Activated CD4-positive, alpha-beta T cell treated with anti-CD3 and anti-CD28 coated beads for 36 hours (primary cell): ENCODE measurements at regions not wholly inside any gene's neighbourhood (a gene's known extent, or its start where the extent isn't known, plus 50 kb on each side); places are given as distances from the start of the nearest gene placed in this dataset.

ENCODE experiments used
- ATAC-seq: fragments of 200-7000 bp; cut with Tn5 transposase; one replicate; pipeline ENCODE4 v1.10.0; 2021; ENCODE audit warnings: mild to moderate bottlenecking, moderate library complexity
- CTCF ChIA-PET: fragments of 350-600 bp; sonication (Branson Sonifier 250); formaldehyde crosslinking; loops from one replicate; lab custom pipeline; 2021; ENCODE audit warnings: antibody characterized with exemption; lab: Charles Lee
- POLR2A ChIA-PET: fragments of 350-600 bp; sonication (Branson Sonifier 250); formaldehyde crosslinking; loops from one replicate; lab custom pipeline; 2021; ENCODE audit warnings: antibody characterized with exemption, inconsistent platforms; lab: Charles Lee
- DNase-seq: peaks from one replicate; pipeline ENCODE4 v3.0.0-alpha.2; 2020
- H3K27ac Mint-ChIP-seq: one replicate; pipeline ENCODE4 v1.8.0; 2021; ENCODE audit warnings: mixed read lengths
- H3K27me3 Mint-ChIP-seq: one replicate; pipeline ENCODE4 v1.8.0; 2021; ENCODE audit warnings: mixed read lengths
- H3K36me3 Mint-ChIP-seq: one replicate; pipeline ENCODE4 v1.8.0; 2021; ENCODE audit warnings: low read depth, mixed read lengths
- H3K4me1 Mint-ChIP-seq: one replicate; pipeline ENCODE4 v1.8.0; 2021; ENCODE audit warnings: mixed read lengths
- H3K4me3 Mint-ChIP-seq: one replicate; pipeline ENCODE4 v1.8.0; 2021; ENCODE audit warnings: mild to moderate bottlenecking, moderate library complexity, mixed read lengths
- H3K9me3 Mint-ChIP-seq: one replicate; pipeline ENCODE4 v1.8.0; 2021; ENCODE audit warnings: low read depth, mixed read lengths
- intact Hi-C, 2 experiments: fragments of 100-400 bp; cut with DNase I in 1 of 2; cut with micrococcal nuclease in 1 of 2; formaldehyde crosslinking; loops; one replicate each; pipeline versions ENCODE4 v1.14.2 to v1.15.1; 2022 to 2024; cut with DNase I, micrococcal nuclease

DNA sequence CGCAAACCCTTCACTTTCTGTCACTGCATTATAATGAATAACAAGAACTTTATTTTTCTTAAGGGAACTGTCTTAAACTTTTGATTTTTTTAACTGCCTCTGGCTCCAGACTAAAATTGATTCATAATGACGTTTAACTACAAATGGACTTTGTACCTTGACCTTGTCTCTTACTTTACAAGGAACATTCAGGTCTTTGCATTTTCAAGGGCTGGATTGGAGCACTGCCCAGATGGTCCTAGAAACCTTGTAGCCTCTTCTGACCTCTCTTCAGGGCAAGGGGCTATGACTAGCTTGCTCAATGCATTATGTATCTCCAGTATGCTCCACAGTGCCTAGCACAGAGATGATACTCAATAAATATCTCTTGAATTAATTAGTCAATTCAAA lies 612.6 kb upstream of the CLINT1 start:
- Mint-ChIP-seq H3K27me3 (no peaks in the 10 kb centered on the region), H3K4me3 (no peak overlapping the region), H3K27ac (no peak overlapping the region), H3K9me3 (no peaks in the 10 kb centered on the region), H3K36me3 (no peaks in the 10 kb centered on the region), H3K4me1 (peaks cover 2% of the 10 kb centered on the region)
- DNase-seq (no peak), ATAC-seq (no peak)
- CTCF ChIA-PET: no interaction called here
- intact Hi-C loops: no loop called here
- POLR2A ChIA-PET: no interaction called here

DNA sequence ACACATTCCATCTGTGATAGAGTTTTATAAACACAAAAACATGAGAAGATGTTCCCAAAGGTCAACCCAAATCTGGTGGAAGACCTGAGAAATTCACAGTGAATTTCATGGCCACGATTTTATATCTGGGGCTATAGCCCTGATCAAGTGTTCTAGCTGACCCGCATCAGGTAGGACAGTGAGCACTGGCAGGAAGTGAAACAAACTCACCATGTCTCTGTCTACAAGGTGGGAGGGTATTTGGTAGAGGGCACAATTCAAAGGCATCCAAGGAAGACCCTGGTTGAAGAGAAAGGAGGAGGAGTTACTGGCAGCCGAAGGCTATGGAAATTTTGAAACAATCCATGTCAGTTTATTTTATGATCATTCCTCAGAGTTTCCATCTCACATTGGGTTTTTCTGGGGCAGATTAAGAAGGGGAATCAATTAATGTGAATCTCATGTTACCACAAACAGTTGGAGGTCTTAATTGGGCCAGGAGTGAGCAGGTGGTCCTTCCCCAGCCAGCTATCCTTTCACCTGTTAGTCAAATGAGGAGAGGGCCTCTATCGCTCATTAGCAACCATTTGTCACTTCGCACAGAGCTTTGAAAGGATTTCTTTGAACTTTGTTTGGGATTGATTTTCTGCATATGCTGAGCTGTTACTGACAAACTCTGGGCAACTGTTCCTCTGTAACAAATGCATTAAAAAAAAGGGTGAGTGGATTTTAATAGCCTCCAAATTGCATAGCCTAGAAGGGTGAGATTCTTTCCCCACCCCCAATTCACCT lies 612.0 kb upstream of the CLINT1 start:
- no peaks in the 10 kb centered on the region for H3K27me3 Mint-ChIP-seq
- ChIA-PET POLR2A (interaction anchor here (0.6 kb wide), 1 partner anchor 62 kb away, joined by 3 read pairs; no protein-coding TSS in a partner anchor), CTCF (no interaction called here)
- intact Hi-C loops: no loop called here
- H3K4me3 Mint-ChIP-seq: no peak overlapping the region
- peaks cover 2% of the 10 kb centered on the region for H3K4me1 Mint-ChIP-seq
- H3K27ac Mint-ChIP-seq: no peak overlapping the region
- H3K9me3 Mint-ChIP-seq: no peaks in the 10 kb centered on the region
- H3K36me3 Mint-ChIP-seq: no peaks in the 10 kb centered on the region
- no peak for DNase-seq
- no peak for ATAC-seq

DNA sequence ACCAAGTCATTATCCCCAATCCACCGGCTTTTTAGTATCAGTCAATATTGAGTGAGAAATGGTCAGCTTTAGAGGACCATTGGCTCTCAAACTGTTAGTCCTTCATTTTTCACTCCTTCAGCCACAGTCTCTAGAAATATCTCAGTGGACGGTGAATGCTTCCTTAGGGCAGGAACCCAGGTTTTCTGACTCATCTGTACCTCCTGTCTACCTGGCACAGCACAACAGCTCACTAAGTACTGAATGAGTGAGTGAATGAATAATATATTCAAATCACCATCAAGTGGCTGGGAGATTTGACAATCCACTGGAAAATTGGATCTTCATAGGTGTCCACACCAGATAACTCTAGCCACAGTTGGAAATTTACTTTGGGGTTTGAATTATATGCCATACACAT lies 609.5 kb upstream of the CLINT1 start:
- H3K36me3 Mint-ChIP-seq: no peaks in the 10 kb centered on the region
- H3K27me3 Mint-ChIP-seq: no peaks in the 10 kb centered on the region
- H3K9me3 Mint-ChIP-seq: no peaks in the 10 kb centered on the region
- ChIA-PET POLR2A (no interaction called here), CTCF (no interaction called here)
- no peak overlapping the region for H3K27ac Mint-ChIP-seq
- H3K4me1 Mint-ChIP-seq: peaks cover 15% of the 10 kb centered on the region
- no peak overlapping the region for H3K4me3 Mint-ChIP-seq
- ATAC-seq: no peak
- no peak for DNase-seq
- intact Hi-C loops: no loop called here

DNA sequence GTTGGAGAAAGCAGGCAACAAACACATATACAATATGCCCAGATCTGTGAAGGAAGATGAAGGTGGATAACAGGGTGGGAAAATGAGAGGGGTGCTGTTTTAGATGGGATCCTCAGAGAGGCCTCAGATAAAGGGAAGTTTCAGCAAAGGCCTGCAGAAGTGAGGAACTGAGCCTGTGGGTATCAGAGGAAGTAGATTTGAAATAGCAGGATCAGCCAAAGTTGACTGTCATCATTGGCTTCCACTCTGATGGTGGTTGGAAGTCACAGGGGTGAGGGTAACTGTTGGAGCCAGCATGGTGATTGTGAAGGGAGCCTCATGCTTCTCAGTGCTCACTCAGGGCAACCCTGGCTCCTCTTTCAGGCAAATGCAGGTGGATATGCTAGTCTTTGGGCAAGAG lies 607.2 kb upstream of the CLINT1 start:
- H3K36me3 Mint-ChIP-seq: no peaks in the 10 kb centered on the region
- no peak for ATAC-seq
- POLR2A ChIA-PET: no interaction called here
- H3K4me1 Mint-ChIP-seq: peaks cover 15% of the 10 kb centered on the region
- intact Hi-C loops: no loop called here
- no peaks in the 10 kb centered on the region for H3K9me3 Mint-ChIP-seq
- no peaks in the 10 kb centered on the region for H3K27me3 Mint-ChIP-seq
- no peak overlapping the region for H3K4me3 Mint-ChIP-seq
- no peak overlapping the region for H3K27ac Mint-ChIP-seq
- CTCF ChIA-PET: interaction anchor here (0.5 kb wide), 1 partner anchor 1499 kb away, joined by 3 read pairs; no protein-coding TSS in a partner anchor
- no peak for DNase-seq

DNA sequence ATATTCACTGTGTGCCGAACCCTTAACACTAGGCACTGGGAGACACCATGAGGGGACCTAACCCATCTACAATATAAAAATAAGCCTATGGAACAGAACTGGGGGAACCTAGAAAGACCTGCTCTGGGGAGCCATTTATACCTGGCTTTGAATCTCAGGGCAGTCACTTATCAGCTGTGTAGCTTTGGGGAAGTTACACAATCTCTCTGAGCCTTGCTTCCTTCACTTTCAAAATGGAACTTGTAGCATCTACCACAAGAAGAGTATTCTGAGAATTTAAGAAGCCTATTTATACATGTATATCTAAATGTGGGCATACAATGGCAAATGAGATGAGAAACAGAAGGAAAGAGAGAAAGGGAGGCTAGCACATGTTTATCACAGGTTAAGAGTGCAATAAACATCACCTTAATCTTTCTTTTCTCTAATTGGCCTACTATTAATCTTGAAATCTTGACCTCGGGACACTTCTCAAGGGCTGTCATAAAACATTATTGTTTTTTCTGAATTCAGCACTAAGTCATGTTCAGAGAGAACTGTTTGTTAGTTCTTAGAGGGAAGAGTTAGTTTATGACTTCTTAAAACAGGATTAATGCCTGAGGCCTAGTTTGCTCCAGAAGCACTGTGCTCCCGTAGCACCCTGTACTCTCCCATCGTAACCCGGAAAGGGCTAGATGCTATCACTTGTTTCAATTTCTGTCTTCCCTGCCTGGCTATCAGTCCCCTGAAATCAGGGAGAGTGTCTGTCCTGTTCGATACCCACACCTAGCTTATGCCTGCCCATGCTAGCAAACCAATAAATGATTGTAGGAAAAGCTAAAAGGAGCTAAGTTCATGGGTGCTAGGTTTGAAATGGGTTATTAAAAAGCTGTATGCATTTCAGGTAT lies 606.4 kb upstream of the CLINT1 start:
- no peak overlapping the region for H3K4me3 Mint-ChIP-seq
- H3K27me3 Mint-ChIP-seq: no peaks in the 10 kb centered on the region
- H3K4me1 Mint-ChIP-seq: peaks cover 14% of the 10 kb centered on the region
- H3K9me3 Mint-ChIP-seq: no peaks in the 10 kb centered on the region
- DNase-seq: no peak
- no peaks in the 10 kb centered on the region for H3K36me3 Mint-ChIP-seq
- ATAC-seq: no peak
- intact Hi-C loops: no loop called here
- CTCF ChIA-PET: interaction anchor here (0.5 kb wide), 1 partner anchor 1500 kb away, joined by 3 read pairs; no protein-coding TSS in a partner anchor
- POLR2A ChIA-PET: no interaction called here
- no peak overlapping the region for H3K27ac Mint-ChIP-seq

DNA sequence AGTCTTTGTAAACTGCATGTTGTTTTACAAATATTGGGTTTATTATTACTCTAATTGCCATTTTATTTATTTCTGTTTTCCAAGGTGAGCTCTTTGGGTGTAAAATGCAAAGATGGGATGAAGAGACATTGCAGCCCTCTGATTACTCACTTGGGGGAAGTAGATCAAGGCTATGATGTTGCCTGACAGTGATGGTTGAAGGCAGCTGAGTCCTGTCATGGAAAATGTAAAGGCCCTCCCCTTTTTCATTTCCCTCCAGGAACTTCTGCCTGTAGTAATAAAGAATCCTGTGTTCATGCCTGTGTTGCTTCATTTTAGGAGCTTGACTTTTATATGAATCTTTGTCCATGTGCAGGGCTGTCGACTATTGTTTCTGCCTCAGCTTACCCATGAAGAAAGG lies 605.4 kb upstream of the CLINT1 start:
- Mint-ChIP-seq H3K9me3 (no peaks in the 10 kb centered on the region), H3K36me3 (no peaks in the 10 kb centered on the region), H3K4me1 (peaks cover 14% of the 10 kb centered on the region), H3K27me3 (no peaks in the 10 kb centered on the region), H3K4me3 (no peak overlapping the region), H3K27ac (peak overlapping the region; percentile 24)
- ChIA-PET POLR2A (interaction anchor here (0.6 to 0.7 kb wide), 2 partner anchors 46 to 82 kb away, joined by 3 to 6 read pairs; no protein-coding TSS in a partner anchor), CTCF (interaction anchor here (0.6 to 1.1 kb wide), 2 partner anchors 121 to 189 kb away, joined by 3 read pairs; no protein-coding TSS in a partner anchor)
- DNase-seq: no peak
- ATAC-seq: peak; percentile 66
- intact Hi-C loops: no loop called here

DNA sequence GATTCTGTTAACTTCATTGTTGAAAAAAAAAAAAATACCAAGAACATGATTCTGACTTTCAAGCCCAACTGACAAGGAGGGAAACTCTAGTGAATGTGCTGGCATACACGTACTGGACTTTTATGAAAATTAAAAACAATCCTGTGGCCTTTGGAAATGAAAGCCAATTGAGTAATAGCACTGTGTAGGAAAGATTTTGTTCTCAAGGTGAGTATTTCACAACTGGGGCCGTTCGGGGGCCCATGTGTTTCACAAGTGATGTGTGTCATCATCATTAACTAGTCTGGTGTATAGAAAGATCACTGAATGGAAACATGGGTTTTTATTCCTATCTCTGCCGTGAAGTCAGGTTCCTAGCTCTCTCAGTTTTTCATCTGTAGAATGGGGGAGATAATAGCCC lies 605.0 kb upstream of the CLINT1 start:
- H3K4me3 Mint-ChIP-seq: no peak overlapping the region
- ChIA-PET CTCF (interaction anchor here (0.5 to 1.1 kb wide), 3 partner anchors 121 to 405 kb away, joined by 3 read pairs; no protein-coding TSS in a partner anchor), POLR2A (interaction anchor here (0.6 to 0.7 kb wide), 2 partner anchors 47 to 82 kb away, joined by 3 to 6 read pairs; no protein-coding TSS in a partner anchor)
- H3K36me3 Mint-ChIP-seq: no peaks in the 10 kb centered on the region
- H3K27me3 Mint-ChIP-seq: no peaks in the 10 kb centered on the region
- no peaks in the 10 kb centered on the region for H3K9me3 Mint-ChIP-seq
- DNase-seq (peak; percentile 59), ATAC-seq (peak; percentile 76)
- peak overlapping the region; percentile 24 for H3K27ac Mint-ChIP-seq
- intact Hi-C loops: no loop called here
- H3K4me1 Mint-ChIP-seq: peaks cover 14% of the 10 kb centered on the region

DNA sequence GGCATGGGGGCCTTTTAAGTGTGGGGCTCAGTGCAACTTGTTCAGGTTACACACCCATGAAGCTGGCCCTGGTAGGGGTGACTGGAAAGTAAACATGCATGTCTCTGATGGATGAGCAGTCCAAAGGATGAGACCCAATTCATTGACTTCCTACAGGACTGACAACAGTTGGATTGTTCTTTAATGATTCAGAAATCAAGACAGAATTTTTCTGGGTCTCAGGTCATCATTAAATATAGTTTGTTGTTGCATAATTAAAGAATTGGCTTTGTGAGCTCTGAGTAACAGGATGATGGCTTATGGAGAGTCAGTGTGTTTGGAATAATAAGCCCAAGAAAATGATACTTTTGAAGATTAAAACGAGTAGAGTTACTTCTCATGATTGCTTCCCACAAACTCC lies 604.2 kb upstream of the CLINT1 start:
- no peak for ATAC-seq
- Mint-ChIP-seq H3K27me3 (no peaks in the 10 kb centered on the region), H3K4me3 (no peak overlapping the region), H3K27ac (no peak overlapping the region), H3K9me3 (no peaks in the 10 kb centered on the region), H3K4me1 (peaks cover 14% of the 10 kb centered on the region), H3K36me3 (no peaks in the 10 kb centered on the region)
- intact Hi-C loops: no loop called here
- ChIA-PET POLR2A (interaction anchor here (0.5 kb wide), 1 partner anchor 11 kb away, joined by 3 read pairs; no protein-coding TSS in a partner anchor), CTCF (no interaction called here)
- DNase-seq: no peak

DNA sequence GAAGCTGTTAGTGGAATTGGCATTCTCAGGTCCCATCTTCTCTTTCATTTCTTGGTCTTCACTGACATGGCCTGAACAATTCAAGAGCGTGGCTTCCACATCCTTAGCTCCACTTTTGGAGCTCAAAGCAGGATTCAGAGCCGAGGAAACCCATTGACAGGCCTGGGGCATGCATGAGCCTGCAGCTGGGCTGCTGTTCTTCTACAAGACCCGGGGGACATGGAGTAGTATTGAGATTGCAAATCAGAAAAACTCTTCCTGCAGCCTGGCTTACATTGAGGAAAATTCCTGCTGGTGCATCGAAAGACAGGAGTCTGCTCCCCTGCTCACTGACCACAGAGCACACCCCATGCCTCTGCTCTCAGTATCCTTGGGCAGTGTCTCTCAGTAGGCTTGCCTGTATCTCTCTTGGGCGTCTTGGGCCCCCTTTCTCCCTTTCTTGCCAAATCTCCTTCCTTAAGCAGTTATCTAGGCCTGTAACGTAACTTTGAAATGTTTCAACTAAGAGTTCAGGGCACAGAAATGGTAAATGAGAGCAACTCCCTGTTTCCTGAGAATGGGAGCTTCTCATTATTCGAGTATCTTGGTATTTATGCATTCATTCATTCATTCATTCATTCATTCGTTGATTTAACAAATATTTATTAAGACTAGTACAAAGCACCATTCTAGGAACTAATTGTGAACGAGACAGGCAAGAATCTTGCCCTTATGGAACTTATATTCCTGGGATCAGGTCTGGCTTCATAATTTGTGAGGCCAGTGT lies 603.6 kb upstream of the CLINT1 start:
- no peak for ATAC-seq
- H3K4me3 Mint-ChIP-seq: no peak overlapping the region
- H3K4me1 Mint-ChIP-seq: peaks cover 14% of the 10 kb centered on the region
- intact Hi-C loops: no loop called here
- H3K36me3 Mint-ChIP-seq: no peaks in the 10 kb centered on the region
- H3K27ac Mint-ChIP-seq: no peak overlapping the region
- CTCF ChIA-PET: no interaction called here
- no peak for DNase-seq
- no peaks in the 10 kb centered on the region for H3K9me3 Mint-ChIP-seq
- no peaks in the 10 kb centered on the region for H3K27me3 Mint-ChIP-seq
- POLR2A ChIA-PET: interaction anchor here (0.5 to 0.6 kb wide), 2 partner anchors 12 to 75 kb away, joined by 3 read pairs; no protein-coding TSS in a partner anchor

DNA sequence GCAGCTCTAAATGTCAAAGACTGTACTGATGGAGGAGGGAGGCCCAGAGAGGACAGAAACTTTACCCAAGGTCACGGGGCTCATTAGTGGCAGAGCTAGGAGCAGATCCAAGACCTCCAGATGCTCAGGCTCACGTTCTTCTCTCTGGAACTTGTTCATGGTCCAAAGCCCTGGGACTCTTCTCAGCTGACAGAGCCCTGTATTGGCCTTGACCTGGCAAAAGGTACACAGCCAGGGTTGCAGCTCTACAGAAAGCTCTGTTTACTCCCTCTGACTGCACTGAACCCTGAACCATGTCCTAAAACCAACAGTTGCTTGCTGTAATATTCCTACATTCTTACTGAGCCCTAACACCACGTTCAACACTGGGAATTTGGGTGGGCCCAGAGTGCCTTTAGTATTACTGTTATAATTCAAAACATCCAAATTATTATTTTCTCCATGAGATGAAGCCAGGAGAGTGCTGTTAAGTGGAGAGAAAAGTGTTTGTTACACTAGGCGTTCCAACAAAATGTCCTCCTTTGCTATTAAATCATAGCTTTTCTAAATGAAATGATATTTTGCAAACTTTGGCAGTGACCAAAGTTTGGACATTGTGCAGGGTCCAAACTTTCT lies 602.4 kb upstream of the CLINT1 start:
- Mint-ChIP-seq H3K27ac (no peak overlapping the region), H3K27me3 (no peaks in the 10 kb centered on the region), H3K4me1 (peaks cover 14% of the 10 kb centered on the region), H3K4me3 (no peak overlapping the region), H3K9me3 (no peaks in the 10 kb centered on the region), H3K36me3 (no peaks in the 10 kb centered on the region)
- ChIA-PET CTCF (no interaction called here), POLR2A (no interaction called here)
- intact Hi-C loops: no loop called here
- no peak for ATAC-seq
- no peak for DNase-seq

DNA sequence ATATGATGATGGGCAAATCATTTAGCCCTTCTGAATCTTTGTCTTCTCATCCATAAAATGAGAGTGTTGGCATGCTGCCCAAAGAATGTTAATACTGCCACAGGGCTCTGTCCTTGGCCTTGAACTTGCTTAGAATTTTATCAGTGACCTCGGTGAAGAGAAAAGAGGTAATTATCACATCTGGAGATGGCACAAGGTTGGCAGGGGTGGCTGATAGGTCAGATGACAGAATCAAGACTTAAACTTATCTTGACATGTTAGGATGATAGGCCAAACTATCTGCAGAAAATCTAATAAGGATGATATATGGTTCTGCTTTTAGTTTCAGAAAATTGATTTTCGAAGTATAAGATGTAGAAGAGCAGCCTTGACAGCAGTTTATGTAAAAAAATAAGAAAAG lies 599.1 kb upstream of the CLINT1 start:
- POLR2A ChIA-PET: no interaction called here

More for the DNA sequence above, 599.1 kb upstream of the CLINT1 start:
- Mint-ChIP-seq H3K4me1 (no peaks in the 10 kb centered on the region), H3K4me3 (no peak overlapping the region), H3K9me3 (no peaks in the 10 kb centered on the region), H3K36me3 (no peaks in the 10 kb centered on the region), H3K27me3 (no peaks in the 10 kb centered on the region), H3K27ac (no peak overlapping the region)
- intact Hi-C loops: no loop called here
- CTCF ChIA-PET: no interaction called here
- no peak for DNase-seq
- ATAC-seq: no peak
